HCT116 (cell line): ENCODE measurements at regions not wholly inside any gene's neighbourhood (a gene's known extent, or its start where the extent isn't known, plus 50 kb on each side); places are given as distances from the start of the nearest gene placed in this dataset.

Source experiments
- ATAC-seq: fragments of 200-7000 bp; cut with Tn5 transposase; 2 replicates; pipeline ENCODE4 v1.9.1; 2020; ENCODE audit warnings: mild to moderate bottlenecking, moderate library complexity
- BruUV-seq: library from RNA; stranded (reverse); fragments of 400-500 nt; replicated peaks from 2 replicates; lab custom pipeline; 2021; lab: Mats Ljungman, UMichigan
- CTCF ChIA-PET: fragments of 300-600 bp; sonication (Branson Sonifier 250); formaldehyde crosslinking; loops from one replicate; lab custom pipeline; 2021; ENCODE audit warnings: antibody characterized with exemption; lab: Charles Lee
- POLR2A ChIA-PET: fragments of 300-600, 350-600 bp; sonication (Branson Sonifier 250); formaldehyde crosslinking; loops from one replicate; lab custom pipeline; 2021; ENCODE audit warnings: antibody characterized with exemption; lab: Charles Lee
- RAD21 ChIA-PET, 2 experiments: fragments of 300-600 bp; sonication (Branson Sonifier 250); formaldehyde crosslinking; loops; one replicate each; lab custom pipeline; 2023; ENCODE audit warnings: low total read pairs in 2 of 2; ENCODE audit not compliant: uncharacterized antibody in 2 of 2, unreplicated experiment in 2 of 2, low non-redundant PET in 1 of 2; lab: Charles Lee
- DNase-seq: peaks from one replicate; pipeline ENCODE4 v3.0.0-alpha.2; 2010; ENCODE audit warnings: low read depth, low spot score
- H2AFZ ChIP-seq: fragments of 200-600 bp; shearing (Covaris generic), sonication (generic); 2 replicates; pipeline ENCODE4 v1.6.1; 2017; ENCODE audit warnings: low read depth, mixed run types, mixed read lengths, antibody characterized with exemption, low read length; ENCODE audit not compliant: poor library complexity, severe bottlenecking
- H3K27ac ChIP-seq: 2 replicates; pipeline ENCODE4 v1.5.1; 2012; ENCODE audit warnings: low read depth, low read length
- H3K27me3 ChIP-seq: fragments of 200-600 bp; sonication (generic); 2 replicates; pipeline ENCODE4 v1.6.1; 2016; ENCODE audit warnings: mixed run types, low read length, mixed read lengths; ENCODE audit not compliant: insufficient read depth
- H3K36me3 ChIP-seq, 2 experiments: fragments of 200-500 bp in 1 of 2; fragments of 200-600 bp in 1 of 2; sonication (Bioruptor generic) in 1 of 2; sonication (generic) in 1 of 2; 2 replicates each; pipeline versions ENCODE4 v1.5.1 to v1.6.1; 2014 to 2016; ENCODE audit warnings: low read length in 2 of 2, inconsistent platforms in 1 of 2, mixed read lengths in 1 of 2, mixed run types in 1 of 2; ENCODE audit not compliant: insufficient read depth in 2 of 2, control insufficient read depth in 1 of 2
- H3K4me1 ChIP-seq, 2 experiments: fragments of 200-600 bp in 1 of 2; sonication (generic) in 1 of 2; 2 replicates each; pipeline versions ENCODE4 v1.5.1 to v1.6.1; 2012 to 2017; ENCODE audit warnings: low read length in 2 of 2, inconsistent platforms in 1 of 2, mild to moderate bottlenecking in 1 of 2, mixed read lengths in 1 of 2, mixed run types in 1 of 2, moderate library complexity in 1 of 2; ENCODE audit not compliant: insufficient read depth in 2 of 2, control insufficient read depth in 1 of 2
- H3K4me2 ChIP-seq: fragments of 200-600 bp; sonication (generic); 2 replicates; pipeline ENCODE4 v1.6.1; 2017; ENCODE audit warnings: mixed run types, low read length, mixed read lengths
- H3K4me3 ChIP-seq, 2 experiments: fragments of 200-600 bp in 1 of 2; sonication (generic) in 1 of 2; replicated peaks in 1 of 2; 2 replicates each; pipeline ENCODE4 v1.5.1; 2011 to 2016; ENCODE audit warnings: low read length in 2 of 2, control low read depth in 1 of 2, low read depth in 1 of 2, mild to moderate bottlenecking in 1 of 2, mixed read lengths in 1 of 2, mixed run types in 1 of 2
- H3K79me2 ChIP-seq: fragments of 200-600 bp; sonication (generic); 2 replicates; pipeline ENCODE4 v1.6.1; 2017; ENCODE audit warnings: mild to moderate bottlenecking, mixed run types, low read length, moderate library complexity, mixed read lengths; ENCODE audit not compliant: insufficient read depth
- H3K9ac ChIP-seq: fragments of 200-600 bp; sonication (generic); 2 replicates; pipeline ENCODE4 v1.6.1; 2016; ENCODE audit warnings: low read length, mixed read lengths
- H3K9me2 ChIP-seq: fragments of 200-600 bp; sonication (generic), shearing (Covaris generic); 2 replicates; pipeline ENCODE4 v1.6.1; 2017; ENCODE audit warnings: mixed run types, mild to moderate bottlenecking, moderate library complexity; ENCODE audit not compliant: insufficient read depth
- H3K9me3 ChIP-seq, 2 experiments: fragments of 200-500 bp in 1 of 2; fragments of 200-600 bp in 1 of 2; sonication (Bioruptor generic) in 1 of 2; sonication (generic) in 1 of 2; 2 replicates each; pipeline ENCODE4 v1.6.1; 2014 to 2017; ENCODE audit warnings: low read length in 2 of 2, mixed read lengths in 2 of 2, inconsistent platforms in 1 of 2, low read depth in 1 of 2, mild to moderate bottlenecking in 1 of 2, mixed run types in 1 of 2, moderate library complexity in 1 of 2; ENCODE audit not compliant: control insufficient read depth in 1 of 2, insufficient read depth in 1 of 2
- H4K20me1 ChIP-seq: fragments of 200-600 bp; sonication (generic), shearing (Covaris generic); 2 replicates; pipeline ENCODE4 v1.6.1; 2017; ENCODE audit warnings: mixed run types, mild to moderate bottlenecking, moderate library complexity; ENCODE audit not compliant: insufficient read depth
- EGR1 ChIP-seq: IDR thresholded peaks from 2 replicates; pipeline ENCODE4 v1.6.1; 2012; ENCODE audit warnings: low read depth
- ELF1 ChIP-seq: IDR thresholded peaks from 2 replicates; pipeline ENCODE4 v1.6.1; 2012; ENCODE audit warnings: low read depth, borderline replicate concordance
- EZH2phosphoT487 ChIP-seq: fragments of 200-600 bp; IDR thresholded peaks from 2 replicates; pipeline ENCODE4 v1.6.1; 2018; ENCODE audit warnings: antibody characterized with exemption, borderline replicate concordance
- JUND ChIP-seq: IDR thresholded peaks from 2 replicates; pipeline ENCODE4 v1.6.1; 2012
- POLR2A ChIP-seq: IDR thresholded peaks from 2 replicates; pipeline ENCODE4 v1.7.0; 2011; ENCODE audit warnings: borderline replicate concordance; ENCODE audit not compliant: insufficient read depth, insufficient read length; ENCODE audit errors: extremely low read depth
- POLR2AphosphoS5 ChIP-seq: IDR thresholded peaks from 2 replicates; pipeline ENCODE4 v1.6.1; 2011; ENCODE audit warnings: mild to moderate bottlenecking, low read depth, low read length, moderate library complexity
- RAD21 ChIP-seq: IDR thresholded peaks from 2 replicates; pipeline ENCODE4 v1.6.1; 2012; ENCODE audit warnings: low read depth, mild to moderate bottlenecking
- SIN3A ChIP-seq: IDR thresholded peaks from 2 replicates; pipeline ENCODE4 v1.6.1; 2012; ENCODE audit warnings: low read depth
- SRF ChIP-seq: IDR thresholded peaks from 2 replicates; pipeline ENCODE4 v1.6.1; 2012; ENCODE audit warnings: low read depth
- TCF7L2 ChIP-seq: IDR thresholded peaks from 2 replicates; pipeline ENCODE4 v1.7.0; 2011; ENCODE audit warnings: borderline replicate concordance, inconsistent platforms; ENCODE audit not compliant: insufficient read depth, insufficient read length; ENCODE audit errors: extremely low read depth
- YY1 ChIP-seq: IDR thresholded peaks from 2 replicates; pipeline ENCODE4 v1.6.1; 2011; ENCODE audit warnings: low read length, low read depth, moderate library complexity, mild to moderate bottlenecking; ENCODE audit not compliant: insufficient replicate concordance; ENCODE audit errors: extremely low read depth
- ZFX ChIP-seq: fragments of 450-650 bp; IDR thresholded peaks from 2 replicates; pipeline ENCODE4 v1.6.1; 2017
- intact Hi-C: fragments of 100-400 bp; cut with micrococcal nuclease; formaldehyde crosslinking; loops from 2 replicates; pipeline ENCODE4 v1.10.0; 2022
- TF ChIP-seq, protein P1 (sequence below): IDR thresholded peaks from 2 replicates; pipeline ENCODE4 v1.6.1; 2012
- TF ChIP-seq, protein P2 (sequence below): IDR thresholded peaks from 2 replicates; pipeline ENCODE4 v1.6.1; 2012

DNA sequence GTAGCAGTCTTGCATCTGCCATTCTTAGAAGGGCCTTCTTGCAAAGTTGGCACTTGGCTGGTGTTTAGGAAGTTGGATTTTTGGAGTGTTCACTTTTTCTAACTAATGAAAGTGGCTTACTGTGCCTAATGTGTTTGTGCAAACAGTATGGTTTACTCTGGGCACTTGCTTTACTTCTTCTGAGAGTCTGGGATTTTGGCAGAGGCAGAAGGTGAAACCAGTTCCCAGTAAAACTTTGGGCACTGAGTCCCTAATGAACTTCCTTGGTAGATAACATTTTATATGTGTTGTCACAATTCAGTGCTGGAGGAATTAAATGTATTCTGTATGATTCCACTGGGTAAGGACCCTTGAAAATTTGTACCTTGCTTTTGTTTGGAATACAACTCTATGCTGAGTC is 155.7 kb downstream of the FAM170A start:
- Histone ChIP-seq H3K9me3 (no peaks in the 10 kb centered on the region), H2AFZ (no peak overlapping the region), H3K36me3 (no peaks in the 10 kb centered on the region), H3K27me3 (no peaks in the 10 kb centered on the region), H4K20me1 (no peaks in the 10 kb centered on the region), H3K9me2 (no peaks in the 10 kb centered on the region), H3K4me1 (no peaks in the 10 kb centered on the region), H3K4me2 (no peak overlapping the region), H3K9ac (no peak overlapping the region), H3K79me2 (no peaks in the 10 kb centered on the region), H3K4me3 (no peak overlapping the region), H3K27ac (no peak overlapping the region)
- BruUV-seq, result no TSS peak
- ATAC-seq, result no peak
- RAD21 ChIA-PET, result no interaction called here
- intact Hi-C loops, result no loop called here
- CTCF ChIA-PET, result no interaction called here
- TF ChIP-seq SIN3A (no peak), TCF7L2 (no peak), ZFX (no peak), YY1 (no peak), EZH2phosphoT487 (no peak), JUND (no peak), ELF1 (no peak), RAD21 (no peak), EGR1 (no peak), POLR2AphosphoS5 (no peak), SRF (no peak), POLR2A (no peak)
- TF ChIP-seq, protein P1, sequence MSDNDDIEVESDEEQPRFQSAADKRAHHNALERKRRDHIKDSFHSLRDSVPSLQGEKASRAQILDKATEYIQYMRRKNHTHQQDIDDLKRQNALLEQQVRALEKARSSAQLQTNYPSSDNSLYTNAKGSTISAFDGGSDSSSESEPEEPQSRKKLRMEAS, result no peak
- TF ChIP-seq, protein P2, sequence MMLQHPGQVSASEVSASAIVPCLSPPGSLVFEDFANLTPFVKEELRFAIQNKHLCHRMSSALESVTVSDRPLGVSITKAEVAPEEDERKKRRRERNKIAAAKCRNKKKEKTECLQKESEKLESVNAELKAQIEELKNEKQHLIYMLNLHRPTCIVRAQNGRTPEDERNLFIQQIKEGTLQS, result no peak
- POLR2A ChIA-PET, result no interaction called here
- DNase-seq, result no peak
